Dermis microvascular lymphatic vessel endothelial cell (primary cell): ENCODE measurements at regions not wholly inside any gene's neighbourhood (a gene's known extent, or its start where the extent isn't known, plus 50 kb on each side); places are given as distances from the start of the nearest gene placed in this dataset.

Experiments used
- DNase-seq, 2 donors: peaks; one replicate each; pipeline versions ENCODE4 v3.0.0 to v3.0.0-alpha.2; 2010; ENCODE audit warnings: low read depth in 2 of 2

DNA sequence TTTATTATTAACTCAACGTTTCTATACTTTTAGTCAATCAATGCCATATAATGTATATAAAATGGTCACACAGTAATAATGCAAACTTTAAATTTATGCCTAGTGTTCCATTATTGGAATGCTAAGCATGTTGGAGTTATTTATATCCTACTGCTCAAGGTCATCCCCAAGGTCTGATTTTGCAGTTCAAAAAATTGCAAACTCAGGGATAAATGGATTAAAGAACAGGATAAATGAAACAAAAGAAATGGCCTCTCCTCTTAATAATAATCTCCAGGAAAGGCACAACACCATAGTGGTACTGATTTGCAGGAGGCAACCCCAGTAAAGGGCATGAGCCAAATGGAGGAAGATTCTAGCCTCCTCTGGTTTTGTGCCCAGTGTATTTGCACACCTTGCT is 436.4 kb downstream of the EPHA4 start:
- DNase-seq: no peak

DNA sequence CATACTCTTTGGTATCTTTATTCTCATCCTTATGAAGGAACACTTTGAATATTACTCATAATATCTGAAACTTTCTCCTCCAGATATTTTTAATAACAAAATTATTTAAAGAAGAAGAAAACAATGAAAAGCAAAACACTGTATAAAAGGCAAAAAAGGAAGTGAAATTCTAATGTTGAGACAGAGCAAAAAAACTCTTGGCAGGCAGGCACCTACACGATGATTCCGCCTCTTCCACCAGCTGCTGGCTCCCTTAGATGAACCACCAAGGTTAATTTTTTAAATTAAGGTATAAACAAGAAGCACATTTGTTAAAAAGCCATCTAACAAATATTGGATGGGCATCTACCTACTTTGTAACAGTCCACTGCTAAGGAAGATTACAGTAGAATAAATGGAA is 434.7 kb downstream of the EPHA4 start:
- no peak for DNase-seq

DNA sequence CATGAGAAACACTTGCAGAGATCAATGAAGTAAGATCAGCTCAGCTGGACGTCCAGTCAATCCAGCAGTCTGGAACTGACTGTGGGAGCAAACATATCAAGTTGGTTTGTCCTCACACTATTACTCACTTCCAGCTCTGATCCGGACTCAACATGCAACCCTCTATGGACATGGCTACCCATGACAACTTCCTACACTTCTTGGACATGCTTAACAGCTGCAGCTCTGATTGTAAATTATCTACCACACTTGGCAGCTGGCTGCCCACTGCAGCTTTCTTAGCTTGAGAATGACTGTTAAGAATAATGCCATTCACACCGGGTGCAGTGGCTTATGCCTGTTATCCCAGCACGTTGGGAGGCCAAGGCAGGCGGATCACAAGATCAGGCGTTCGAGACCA is 429.8 kb downstream of the EPHA4 start:
- DNase-seq: no peak

DNA sequence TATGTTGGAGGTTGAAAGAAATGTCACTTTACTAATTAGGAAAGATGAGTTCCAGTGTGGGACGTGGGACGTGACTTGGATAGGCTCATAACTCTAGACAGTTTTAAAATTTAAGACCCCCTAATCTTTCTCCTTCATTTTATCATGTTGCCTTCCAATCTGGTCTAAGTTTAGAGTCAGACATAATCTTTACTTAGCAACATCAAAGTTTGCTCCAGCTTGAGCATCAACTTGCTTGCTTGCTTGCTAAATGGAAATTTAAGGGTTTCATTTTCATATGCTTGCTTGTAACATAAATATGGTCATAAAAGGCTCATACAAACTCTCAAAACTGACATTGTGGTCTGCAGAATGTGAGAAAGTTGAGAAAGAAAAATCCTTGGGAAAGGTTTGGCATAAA is 428.9 kb downstream of the EPHA4 start:
- DNase-seq: no peak

DNA sequence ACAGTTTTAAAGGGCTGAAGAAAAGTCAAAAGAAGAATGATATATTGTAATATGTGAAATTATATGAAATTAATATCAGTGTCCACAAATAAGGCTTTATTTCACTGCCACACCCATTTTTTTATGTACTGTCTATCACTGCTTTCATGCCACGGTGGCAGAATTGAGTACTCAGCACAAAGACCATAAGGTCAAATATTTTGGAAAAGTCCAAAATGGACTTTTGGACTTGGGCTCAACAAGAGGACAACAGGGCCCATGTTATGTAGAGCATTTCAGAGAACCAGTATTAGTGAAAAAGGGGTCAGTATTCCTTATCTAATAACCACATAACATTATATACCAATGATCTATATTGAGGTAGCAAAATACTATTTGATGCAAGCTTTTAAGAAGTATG is 427.2 kb downstream of the EPHA4 start:
- no peak for DNase-seq

DNA sequence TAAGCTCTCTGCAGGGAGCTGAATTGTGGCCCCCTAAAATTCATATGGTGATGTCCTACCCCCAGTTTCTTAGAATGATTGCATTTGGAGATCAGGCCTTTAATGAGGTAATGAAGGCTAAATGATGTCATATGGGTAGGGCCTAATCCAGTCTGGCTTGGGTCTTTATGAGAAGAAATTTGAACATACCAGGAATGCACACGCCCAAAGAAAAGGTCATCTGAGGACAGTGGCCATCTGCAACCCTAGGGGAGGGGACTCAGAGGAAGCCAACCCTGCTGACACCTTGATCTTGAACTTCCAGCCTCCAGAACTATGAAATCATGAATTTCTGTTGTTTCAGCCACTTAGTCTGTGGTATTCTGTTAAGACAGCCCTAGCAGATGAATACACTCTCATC is 426.7 kb downstream of the EPHA4 start:
- DNase-seq: no peak

DNA sequence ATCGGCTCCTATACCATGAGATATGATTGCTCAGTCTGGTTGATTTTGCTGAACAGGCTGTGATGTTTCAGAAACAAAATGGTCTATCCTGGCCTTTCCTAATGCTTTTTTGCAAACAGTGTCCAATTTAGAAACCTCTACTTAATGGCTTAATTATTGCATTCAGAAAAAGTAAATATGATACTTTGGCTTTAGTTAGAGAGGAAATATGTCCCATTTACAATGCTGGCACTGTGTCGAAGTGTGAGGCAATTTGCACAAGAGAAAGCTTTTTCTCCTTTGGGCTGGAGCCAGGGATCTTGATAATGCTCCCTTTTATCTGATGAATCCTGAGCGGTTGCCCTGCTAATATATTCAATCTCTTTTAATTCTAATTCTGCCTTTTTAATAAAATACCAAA is 418.9 kb downstream of the EPHA4 start:
- DNase-seq: no peak

DNA sequence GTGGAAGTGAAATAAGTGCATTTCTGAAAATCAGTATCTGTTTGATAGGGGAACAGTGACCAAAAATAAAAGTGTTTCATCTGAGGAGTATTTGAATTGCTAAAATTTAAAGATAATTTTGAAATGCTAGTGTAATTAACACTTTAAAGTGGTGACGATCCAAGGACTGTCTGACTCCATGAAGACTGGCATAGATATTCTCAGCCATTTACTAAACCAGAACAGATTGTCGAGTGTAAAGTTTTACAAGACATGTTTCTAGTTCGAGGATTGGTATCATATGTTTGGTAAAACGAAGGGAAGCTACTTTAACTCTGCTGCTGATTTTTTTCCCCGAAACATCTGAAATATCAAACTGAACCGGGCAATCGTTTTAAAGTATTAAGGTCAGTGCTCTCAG is 417.9 kb downstream of the EPHA4 start:
- no peak for DNase-seq

DNA sequence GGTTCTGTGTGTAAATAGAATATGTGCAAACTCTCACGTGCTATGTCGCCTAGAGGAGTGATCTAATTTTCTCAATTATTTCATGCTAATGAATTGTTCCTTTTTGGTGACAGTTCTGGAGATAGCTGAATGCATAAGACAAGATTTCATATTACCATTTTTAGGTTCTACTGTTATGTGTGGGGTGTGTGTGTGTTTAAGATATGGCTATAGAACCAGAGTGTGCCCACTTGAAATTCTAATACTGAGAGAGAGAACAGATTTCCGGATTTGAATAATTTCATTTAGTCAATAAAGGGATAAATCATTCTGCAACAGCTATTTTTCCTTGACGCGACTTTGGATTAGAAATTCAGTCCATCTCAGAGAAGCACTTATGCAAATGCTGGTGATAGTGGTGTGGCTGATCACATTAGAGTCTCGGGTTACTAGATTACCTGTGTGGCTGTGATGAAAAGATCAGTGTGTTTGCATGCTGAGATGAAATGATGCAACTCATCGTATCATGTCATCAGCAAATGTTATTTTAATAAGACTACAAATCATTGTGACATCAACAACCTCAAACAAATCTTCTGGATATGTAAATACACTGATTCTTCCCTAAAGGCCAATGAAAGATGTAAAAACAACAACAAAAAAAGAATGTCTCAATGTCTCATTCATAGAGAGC is 415.9 kb downstream of the EPHA4 start:
- DNase-seq: no peak

DNA sequence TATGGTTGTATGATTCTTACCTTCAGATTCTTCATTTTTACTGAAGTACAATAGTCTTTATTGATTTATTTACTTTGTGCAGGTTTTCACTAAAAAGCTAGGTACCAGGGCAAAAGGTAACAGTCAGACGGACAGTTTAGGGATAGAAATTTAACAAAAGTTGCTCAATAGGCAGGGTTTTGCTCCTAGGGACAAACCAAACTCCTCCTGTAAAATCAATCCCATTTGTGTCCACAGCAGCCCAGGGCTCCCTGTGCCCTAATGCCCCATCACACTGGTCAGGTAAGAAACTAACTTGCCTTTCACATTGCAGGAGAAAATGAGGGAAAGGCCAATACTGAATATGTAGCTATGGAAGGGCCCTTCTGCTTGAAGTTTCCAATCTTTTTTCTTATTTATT is 410.9 kb downstream of the EPHA4 start:
- no peak for DNase-seq

DNA sequence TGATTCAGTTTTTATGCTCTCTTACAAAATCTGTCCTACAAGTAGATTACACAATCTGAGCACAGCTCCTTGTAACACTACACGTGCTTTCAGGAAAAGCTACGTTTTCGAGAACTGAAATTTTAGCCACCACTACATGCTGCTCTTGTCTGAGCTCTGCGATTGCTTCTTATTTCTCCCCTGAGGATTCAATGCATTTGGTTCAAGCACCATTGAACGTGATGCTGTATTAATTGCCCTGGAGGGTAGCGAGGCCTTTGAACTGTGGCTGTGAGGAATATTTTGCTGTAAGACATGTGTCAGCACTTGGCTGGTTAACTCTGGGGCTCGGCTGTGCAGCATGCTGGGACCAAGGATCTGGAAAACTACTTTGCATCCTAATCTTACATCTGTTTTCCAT is 405.8 kb downstream of the EPHA4 start:
- no peak for DNase-seq

DNA sequence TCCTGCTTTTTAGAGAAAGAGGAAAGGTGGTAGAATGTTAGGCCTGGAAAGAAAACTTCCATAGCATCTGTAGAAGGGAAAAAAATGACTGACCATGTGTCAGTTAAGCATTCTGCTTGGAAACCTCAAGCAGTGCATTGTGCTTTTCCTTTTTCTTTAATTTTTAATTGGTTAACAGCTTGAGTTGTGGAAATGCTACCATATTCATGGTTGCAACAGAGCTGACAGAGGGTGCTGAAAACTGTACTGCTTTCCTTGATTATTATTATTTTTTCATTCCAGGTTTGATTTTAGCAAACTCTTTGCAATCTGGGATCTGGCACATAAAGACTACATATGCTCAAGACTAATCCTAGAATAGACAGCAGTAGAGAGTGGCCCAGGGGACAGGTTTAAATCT is 404.5 kb downstream of the EPHA4 start:
- no peak for DNase-seq

DNA sequence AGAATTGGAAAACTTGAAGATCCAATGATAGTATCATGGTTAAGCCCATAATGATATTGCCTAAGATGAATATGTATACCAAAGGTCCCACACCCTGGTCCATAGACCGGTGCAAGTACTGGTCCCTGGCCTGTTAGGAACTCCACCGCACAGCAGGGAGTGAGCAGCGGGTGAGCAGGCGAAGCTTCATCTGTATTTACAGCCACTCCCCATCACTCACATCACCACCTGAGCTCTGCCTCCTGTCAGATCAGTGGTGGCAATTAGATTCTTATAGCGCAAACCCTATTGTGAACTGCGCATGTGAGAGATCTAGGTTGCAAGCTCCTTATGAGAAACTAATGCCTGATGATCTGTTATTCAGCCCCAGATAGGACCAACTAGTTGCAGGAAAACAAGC is 402.4 kb downstream of the EPHA4 start:
- DNase-seq: no peak

DNA sequence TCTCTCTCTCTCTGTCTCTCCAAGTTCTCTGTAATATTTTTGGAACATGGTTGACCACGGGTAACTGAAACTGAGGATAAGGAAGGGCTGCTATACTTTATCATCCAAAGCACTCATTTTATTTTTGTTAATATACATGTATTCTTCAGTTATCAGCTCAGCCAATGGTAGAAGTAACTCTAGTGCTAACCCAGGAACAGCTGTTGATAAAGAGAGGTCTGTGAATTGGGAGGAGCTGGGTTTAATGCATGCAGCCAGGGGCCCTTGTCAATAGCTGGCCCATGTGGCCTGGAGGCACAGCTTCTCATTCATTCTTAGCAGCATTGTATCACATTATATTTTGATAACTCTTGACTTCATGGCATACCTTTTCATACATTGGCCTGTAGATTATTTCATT is 401.6 kb downstream of the EPHA4 start:
- no peak for DNase-seq

DNA sequence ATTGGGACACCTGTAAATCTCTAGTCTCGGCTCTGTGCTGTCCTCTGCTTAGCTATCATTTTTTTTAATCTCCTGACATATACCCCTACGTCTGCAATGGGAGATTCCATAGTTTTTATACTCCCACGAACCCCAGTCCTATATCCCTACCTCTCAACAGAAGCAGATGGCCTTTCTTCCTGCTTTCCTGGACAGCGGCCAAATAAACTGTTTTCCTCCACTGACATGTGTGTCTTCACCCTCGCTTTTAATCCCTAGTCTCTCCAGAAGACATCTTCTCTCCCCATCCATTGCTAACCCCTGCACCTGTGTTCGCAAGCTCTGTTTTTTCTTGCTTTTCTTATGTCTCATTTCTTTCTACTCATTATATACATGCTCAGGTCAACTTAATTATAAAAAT is 395.4 kb downstream of the EPHA4 start:
- DNase-seq: no peak

DNA sequence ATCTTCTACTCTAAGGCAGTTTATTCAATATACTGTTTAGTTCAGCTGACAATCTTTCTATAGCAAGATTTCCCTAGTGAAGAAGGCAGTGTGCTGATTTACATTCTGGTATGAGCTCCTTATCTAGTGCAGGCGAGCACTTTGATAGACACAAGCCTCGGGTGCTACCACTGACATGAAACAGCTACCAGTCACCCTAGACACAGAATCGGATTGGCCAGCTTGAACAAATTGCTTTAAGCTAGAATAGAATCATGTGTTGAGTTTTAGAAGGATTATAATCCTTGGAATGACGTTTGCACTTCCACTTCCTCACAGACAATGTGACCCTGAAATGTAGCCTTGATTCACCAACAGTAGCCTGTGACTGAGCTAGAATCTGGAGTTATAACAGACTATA is 394.0 kb downstream of the EPHA4 start:
- no peak for DNase-seq

DNA sequence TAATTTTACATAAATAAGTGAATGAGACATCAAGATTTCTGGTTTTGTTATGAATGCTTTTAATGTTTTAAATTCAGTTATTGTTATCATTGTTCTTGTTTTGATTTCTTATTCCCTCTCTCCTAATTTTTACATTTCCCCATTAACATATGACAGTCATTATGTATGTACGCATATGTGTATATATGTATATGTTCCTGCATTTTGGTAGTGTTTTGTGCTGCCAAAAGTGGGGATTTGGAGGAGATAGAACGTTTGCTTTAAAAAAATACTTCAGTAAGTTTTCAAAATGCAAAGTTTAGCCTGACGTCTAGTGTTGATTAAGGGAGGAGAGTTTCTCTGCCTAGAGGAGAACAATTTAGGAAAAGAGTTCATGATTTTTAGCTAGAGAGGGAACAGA is 385.2 kb downstream of the EPHA4 start:
- no peak for DNase-seq

DNA sequence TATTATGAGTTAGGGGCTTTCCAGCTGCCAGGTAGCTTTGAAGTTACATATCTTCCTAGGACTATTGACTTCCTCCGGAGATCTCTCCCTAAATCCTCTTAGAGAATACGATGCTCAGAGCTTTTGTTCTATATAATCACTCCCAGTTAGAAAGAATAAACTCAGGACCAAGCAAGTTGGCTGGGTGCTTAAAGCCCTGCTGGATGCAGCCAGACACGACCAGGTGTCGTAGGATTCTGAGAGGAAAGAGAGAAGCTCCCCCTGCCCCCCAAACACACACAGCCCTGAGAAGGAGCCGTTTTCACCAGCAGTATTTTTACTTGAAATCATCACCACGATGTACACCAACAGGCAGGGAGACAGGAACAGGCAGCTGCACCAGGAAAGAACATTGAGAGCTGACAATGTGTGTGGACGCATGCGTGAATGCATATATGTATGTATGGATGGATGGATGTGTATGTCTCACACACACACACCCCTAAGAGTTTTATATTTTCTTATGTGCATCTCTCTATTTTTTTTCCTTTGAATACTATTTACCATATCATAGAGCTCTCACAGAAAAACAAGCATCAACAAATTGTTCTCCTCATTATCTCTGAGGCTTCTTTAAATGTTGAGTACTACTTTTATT is 382.6 kb downstream of the EPHA4 start:
- no peak for DNase-seq

DNA sequence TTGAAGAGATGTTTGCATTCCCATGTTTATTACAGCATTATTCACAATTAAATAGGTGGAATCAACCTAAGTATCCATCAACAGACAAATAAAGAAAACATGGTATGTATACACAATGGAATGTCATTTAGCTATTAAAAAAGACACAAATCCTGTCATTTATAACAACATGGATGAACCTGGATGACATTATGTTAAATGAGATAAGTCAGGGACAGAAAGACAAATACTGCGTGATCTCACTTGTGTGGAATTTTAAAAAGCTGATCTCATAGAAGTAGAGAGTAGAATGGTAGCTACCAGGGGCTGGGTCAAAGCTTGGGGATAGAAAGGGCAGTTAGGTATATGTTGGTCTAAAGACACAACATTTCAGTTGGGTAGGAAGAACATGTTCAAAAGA is 376.3 kb downstream of the EPHA4 start:
- no peak for DNase-seq

DNA sequence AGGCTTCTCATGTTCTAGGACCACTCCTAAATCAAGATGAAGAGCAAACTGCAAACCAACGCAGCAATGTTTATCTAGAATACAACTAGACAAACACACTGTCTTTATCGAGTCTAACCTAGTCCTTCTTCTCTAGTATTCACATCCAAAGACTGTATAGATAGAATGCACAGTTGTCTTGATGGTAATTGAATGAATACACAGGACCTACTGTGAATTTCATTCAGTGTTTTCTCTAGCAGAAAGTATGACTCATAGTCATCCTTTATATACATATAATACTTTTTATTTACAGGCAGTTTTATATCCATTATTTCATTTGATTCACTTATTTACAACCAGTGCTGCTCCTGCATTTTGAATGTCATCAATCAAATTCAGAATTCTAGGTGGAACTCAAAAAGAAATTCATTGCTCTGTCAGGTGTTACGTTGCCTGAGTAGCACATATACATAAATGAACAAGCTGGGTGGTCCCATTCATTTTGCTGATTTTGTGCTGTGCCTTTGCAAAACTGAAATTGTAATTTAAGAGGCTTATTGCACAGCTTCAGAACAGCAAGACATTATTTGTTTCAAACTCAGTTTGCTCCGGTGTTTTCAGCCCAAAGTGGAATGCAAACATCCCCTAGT is 374.8 kb downstream of the EPHA4 start:
- DNase-seq: no peak

DNA sequence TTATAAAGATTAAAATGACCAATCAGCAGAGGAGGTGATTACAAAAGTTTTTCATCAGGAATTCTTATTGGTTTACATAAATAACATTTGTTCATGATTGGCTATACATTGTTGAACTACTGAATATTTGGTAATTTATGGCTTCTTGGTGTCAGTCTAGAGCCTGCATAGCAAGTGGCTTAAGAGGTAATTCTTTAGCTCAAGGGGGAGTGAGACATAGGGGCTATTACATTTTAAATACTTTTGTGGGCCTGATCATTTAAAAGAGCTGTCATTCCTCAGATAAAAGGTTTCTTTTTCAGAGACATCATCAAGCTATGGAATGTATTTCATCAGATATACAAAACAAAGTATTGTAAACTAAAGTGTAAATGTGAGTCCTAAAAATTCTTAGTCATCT is 373.8 kb downstream of the EPHA4 start:
- DNase-seq: no peak

DNA sequence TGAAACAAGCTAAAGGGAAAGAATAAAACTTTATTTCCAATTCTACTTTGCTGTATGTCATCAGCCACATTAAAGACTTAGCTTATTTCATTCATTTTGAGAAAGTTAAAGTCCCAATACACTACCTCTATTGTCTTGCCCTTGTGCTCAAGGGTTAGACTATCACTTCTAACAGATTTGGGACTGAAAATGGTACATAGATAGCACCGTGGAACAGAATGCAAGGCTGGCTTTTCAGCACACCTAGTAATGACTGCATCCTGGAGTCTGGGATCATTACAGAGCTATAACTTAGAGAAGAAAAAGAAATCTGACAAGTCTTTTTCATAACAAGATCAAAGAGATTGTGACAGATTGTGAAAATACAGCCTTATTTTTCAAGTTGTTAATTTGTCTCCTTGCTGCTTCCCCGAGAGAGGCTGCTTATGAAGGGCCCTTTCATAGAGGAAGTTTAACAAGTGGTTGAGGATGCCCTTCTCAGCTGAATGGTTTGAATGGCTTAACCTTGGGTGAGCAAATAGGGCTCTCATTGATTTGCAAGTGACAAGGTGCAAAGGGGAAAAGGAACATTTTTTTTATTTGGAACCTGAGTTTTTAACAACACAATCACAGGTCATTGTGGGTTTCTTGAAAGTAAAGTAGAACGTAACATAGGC is 371.8 kb downstream of the EPHA4 start:
- DNase-seq: no peak

DNA sequence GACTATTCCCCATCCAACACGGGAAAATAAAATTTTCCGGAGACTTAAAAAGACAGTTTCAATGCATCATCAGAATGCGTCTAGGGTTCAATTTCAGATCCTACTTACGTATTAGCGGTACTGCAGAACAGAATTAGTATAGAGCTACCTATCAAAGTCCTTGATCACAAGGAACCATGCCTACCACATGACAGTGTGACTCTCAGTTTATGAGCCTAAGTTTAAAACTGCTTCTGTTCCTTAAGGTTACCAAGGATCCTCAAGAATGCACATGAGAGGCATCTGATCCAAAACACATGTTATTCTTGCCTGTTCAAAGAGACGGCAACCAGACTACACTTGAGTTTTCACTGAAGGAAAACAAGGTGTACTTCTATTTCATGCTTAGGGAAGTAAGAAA is 369.7 kb downstream of the EPHA4 start:
- no peak for DNase-seq
